Stimulated activated CD4-positive, alpha-beta T cell treated with anti-CD3 and anti-CD28 coated beads, Interleukin-12 subunit alpha, Interleukin-12 subunit beta, amount 100 ng/mL, for 24 hours (primary cell): ENCODE measurements at regions not wholly inside any gene's neighbourhood (a gene's known extent, or its start where the extent isn't known, plus 50 kb on each side); places are given as distances from the start of the nearest gene placed in this dataset.
"Not testable (repeated sequence)": the region's sequence is repeated elsewhere in the genome, so short reads cannot be mapped to it uniquely, and the experiment has no call there.

Source experiments
- DNase-seq, 2 experiments: peaks; one replicate each; pipeline ENCODE4 v3.0.0-alpha.2; 2020; ENCODE audit warnings: low read depth in 2 of 2

DNA sequence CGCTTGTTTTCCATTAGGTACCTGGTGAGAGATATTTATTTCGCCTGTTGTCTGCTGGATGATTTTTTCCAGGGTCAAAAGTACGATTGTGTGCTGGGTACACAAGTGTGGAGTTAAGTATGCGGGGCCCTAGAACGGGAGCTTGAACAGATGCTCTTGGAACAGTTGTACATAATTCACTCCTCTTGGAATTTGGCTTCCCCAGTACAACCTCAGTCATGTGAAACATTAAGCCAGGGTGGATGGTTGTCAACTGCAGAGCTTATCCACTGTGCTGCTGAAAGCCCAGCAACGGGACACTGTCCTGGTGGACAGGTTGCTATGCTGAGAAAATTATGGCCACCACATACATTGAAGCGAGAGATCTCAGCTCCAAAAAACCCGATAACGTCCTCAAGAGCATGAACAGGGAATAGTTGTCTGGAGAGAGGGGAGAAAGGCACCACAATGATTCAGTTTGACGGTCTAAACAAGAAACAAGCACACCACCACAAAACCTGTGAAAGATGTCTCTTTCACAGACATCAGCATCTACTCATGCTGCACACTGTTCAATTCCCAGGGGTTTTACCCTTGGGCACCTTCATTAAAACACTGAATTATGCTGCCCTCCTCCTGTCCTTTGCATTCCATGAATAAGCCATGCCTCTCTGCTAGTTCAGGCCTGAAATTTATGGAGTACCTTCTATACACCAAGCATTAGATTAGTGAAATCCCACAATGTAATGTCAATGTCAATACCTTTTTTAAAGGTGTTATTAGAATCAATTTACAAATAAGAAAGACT, 176.8 kb upstream of the TRIB2 start:
- no peak for DNase-seq

GRCh38 chr2:12543076-12543977, 173.4 kb upstream of the TRIB2 start:
- DNase-seq: no peak

DNA sequence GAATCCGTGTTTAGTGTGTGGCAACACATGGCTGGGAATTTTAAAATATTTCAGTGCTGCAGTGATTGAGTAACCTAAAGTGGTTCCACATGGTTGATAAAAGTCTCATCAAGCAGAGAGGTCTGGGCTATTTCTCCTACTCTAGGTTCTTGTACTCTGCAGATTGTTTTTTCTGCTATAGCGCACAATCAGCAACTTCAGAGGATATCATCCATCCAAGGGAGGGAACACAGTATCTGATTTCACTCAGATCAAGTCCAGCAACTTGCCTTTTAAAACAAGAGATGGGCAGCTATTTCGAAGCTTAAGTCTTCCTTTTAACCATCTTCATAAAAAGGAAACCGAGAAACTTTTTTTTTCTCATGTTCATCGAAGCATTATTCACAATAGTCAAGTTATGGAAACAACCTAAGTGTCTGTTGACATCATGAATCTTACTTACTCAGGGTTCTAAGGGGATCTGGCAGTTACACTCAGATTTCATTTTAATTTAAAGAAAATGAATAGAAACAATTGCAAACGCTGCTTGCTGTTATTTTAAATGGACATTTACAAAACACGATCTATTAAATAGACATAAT, 172.7 kb upstream of the TRIB2 start:
- no peak for DNase-seq

DNA sequence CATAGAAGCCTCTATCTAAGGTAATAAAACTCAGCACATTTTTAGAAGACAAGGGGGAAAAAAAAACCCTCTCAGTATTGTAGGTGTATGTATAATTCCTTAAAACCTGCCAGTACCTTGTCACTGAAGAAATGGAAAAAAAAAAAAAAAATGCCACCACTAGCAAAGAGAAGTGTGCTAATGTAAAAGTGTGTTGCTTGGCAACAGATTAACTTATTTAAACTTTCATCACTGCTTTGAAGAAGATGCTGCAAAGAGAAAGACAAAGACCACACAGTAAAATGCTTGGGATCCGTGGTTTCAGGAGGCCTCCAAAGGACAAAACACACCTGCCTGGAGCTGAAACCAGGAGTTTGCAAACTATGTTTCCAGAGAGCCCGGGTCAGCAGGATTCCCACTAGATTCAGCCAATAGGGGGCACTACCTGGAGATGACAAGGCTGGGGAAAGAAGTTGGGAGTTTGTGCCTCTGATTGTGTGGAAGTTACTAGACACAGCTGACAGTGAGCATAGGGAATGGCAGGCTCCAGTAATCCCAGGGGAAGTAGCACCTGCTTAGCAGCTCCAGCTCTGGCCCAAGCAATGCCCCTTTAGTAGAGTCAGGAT, 169.1 kb upstream of the TRIB2 start:
- DNase-seq: no peak

- DNase-seq: no peak
Measured at GRCh38 chr2:12548906-12549305, 167.8 kb upstream of the TRIB2 start.

DNA sequence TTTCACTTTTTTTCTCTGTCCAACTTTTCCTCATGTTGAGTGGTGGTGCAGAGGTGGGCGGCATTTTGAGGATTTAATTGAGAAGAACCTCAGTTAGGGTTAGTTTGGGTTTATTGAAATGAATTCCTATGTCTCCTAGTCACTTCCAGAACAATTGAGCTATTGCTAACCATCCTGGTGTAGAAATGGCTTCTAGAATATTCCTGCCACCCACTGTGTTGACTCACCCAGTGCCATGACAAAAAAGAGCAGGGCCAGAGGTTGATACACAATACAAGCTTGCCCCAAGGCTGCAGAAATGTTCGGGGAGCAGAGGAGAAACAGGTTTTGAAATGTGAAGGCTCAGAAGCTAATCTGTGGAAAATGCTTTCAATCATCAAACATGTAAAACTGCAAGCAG, 167.1 kb upstream of the TRIB2 start:
- no peak for DNase-seq

GRCh38 chr2:12552092-12552491, 164.6 kb upstream of the TRIB2 start:
- DNase-seq: no peak

DNA sequence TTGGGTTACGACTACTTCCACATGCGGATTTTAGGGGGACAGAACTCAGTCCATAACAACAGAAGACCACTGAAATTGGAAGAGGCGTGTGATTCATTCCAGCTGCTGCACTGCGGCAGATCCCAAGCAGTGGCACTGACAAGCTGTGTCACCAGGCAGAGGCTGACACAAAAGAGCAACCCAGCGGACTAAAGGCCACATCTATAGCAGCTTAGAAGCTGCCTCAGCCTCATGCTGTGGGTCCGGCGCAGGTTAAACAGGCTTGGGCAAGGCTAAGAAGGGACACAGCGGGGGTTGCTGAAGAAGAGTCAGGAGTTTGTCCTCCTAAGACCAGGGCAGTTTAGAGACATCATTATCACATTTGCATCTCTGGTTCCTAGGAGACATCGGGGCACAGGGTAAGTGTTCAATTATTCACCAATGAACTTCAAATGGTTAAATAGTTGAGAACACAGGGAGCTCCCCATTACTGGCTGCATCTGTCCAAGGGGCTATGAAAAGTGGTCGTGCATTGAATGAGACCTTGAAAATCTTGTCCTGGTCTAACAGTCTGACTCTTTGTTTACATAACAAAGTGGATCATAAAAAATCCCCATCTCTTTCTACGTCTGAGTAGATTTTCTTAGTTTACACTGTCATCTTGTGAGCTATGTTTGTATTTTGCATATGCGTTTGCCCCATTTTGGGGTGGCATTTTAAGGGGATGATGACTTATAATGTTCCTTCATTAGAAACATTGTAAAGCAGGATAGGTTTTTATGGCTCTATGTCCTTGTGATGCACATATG, 162.3 kb upstream of the TRIB2 start:
- no peak for DNase-seq

DNA sequence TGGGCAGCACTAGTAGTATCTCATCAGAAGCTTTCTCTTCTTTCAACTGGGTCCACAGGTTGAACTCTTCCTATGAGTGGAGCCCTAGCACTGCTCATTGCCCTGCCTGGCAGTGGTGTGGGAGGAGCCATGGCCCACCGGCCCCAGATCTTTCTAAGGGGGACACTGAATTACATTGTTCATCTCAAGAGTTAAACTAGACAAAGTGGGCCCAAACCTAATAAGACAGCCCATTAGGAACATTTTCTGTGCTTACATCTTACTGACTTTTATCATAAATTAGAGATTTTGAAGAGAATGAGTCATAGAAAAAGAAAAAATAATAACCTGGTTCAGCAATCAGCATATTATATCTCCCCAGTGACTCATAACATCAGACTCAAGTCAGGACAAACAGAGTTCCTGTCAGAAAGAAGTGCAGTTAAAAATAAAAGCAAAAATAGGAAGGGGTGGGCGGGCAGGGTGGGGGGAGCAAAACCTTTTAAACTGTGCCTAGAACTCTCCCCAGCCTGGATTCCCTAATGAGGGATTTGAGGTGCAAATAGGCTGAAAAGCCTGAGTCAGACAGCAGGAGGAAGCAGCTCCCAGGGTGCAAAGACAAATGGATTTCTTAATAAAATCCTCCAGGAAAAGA, 161.6 kb upstream of the TRIB2 start:
- peak in 1 of 2 experiments; percentile 8 for DNase-seq

- DNase-seq: peak in 1 of 2 experiments; percentile 11
Measured at GRCh38 chr2:12556762-12557161, 160.0 kb upstream of the TRIB2 start.

- DNase-seq: no peak
Measured at GRCh38 chr2:12557688-12558087, 159.0 kb upstream of the TRIB2 start.

DNA sequence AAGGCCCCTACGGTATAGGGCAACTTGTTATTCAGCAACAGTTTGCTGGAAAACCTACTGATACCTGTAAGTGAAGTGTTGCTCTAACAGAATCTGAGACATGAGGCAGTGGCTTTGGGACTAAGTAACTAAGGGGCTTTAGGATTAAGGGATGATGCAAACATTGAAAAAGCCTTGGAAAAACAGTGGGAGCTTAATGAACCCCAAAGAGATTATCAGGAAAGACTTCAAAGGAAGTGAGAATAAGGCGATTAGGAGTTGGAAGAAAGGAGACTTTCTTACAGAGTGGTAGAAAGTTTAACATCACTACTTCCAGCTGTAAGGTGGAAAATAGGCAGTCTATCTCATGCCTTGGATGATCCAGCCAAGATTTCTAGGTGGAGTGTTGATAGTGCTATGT, 158.2 kb upstream of the TRIB2 start:
- no peak for DNase-seq

- no peak for DNase-seq
Measured at GRCh38 chr2:12560618-12561017, 156.1 kb upstream of the TRIB2 start.

GRCh38 chr2:12567411-12567810, 149.3 kb upstream of the TRIB2 start:
- no peak for DNase-seq

- DNase-seq: not testable (repeated sequence)
Measured at GRCh38 chr2:12569510-12569909, 147.2 kb upstream of the TRIB2 start.

GRCh38 chr2:12569929-12570328, 146.8 kb upstream of the TRIB2 start:
- DNase-seq: not testable (repeated sequence)

DNA sequence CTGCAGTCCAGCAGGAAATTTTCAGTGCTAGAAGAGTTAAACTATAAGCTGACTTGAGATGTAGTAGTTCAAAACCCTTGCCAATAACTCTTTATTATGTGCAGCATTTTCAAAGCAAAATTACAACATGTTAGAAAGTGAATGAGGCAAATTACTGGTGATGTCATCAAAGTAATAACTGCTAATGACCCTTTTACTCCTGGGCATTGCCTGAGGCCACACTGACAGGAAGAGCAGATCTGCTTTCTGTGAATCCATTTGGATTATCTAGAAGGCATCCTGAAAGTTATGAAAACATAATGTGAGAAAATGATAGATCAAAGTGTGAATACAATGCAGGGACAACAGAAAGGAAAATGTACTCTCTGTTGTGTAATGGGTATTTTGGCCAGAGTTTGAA, 139.6 kb upstream of the TRIB2 start:
- DNase-seq: no peak

DNA sequence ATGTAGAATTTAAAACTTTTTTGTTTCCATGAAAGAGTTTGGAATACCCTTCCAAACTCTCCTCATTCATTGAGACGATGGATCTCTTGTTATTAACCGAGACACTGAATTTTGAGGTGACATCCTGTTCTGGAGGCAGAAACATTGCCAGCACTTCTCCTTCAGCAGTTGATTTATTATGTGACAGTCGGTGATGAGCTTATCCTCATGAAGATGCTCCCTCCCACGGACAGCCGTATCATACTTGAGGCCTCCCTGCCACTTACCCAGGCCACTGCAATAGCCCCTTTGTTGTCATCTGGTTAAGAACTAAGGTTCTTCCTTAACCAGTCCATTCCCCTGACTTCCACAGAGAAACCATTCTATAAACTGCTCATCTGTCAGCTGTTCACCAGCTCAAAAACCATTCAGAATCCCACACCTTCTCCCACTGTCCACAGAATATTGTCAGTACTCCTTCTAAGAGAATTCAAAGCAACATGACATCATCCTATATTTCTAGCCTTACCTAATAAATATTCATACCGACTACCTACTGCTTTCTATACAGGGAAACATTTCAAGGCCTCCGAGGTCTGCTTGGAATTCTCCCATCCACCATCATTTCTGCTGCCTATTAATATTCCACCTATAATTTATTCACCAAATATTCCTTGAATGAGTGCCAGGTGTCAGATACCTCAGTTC, 139.0 kb upstream of the TRIB2 start:
- DNase-seq: no peak

DNA sequence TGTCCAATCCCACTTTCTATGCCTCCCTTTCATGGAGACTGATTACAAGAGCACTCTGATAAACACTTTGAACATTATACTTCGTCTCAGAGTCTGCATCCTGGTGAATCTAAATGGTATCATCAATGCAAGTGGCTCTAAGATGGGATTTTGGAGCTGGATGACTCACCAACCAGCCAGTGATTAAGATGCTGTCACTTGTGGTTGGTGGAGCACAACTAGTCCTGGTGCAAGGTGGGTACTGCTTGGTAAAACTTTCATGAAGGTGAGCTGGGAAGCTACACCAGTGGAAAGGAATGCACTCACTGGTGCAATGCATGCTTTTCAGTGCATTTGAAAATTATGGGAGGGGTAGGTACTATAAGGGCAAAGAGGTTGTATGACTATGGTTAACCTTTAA, 137.7 kb upstream of the TRIB2 start:
- DNase-seq: no peak

GRCh38 chr2:12584338-12584737, 132.4 kb upstream of the TRIB2 start:
- no peak for DNase-seq
